Caki2 (cell line): ENCODE measurements at regions not wholly inside any gene's neighbourhood (a gene's known extent, or its start where the extent isn't known, plus 50 kb on each side); places are given as distances from the start of the nearest gene placed in this dataset.
A peak's percentile ranks its signal among the peaks of the same experiment; 100 is the strongest.

Source experiments
- DNase-seq: peaks from one replicate; pipeline ENCODE4 v3.0.0-alpha.2; 2015; ENCODE audit warnings: low read depth
- in situ Hi-C: cut with HindIII; loops from 2 replicates; pipeline ENCODE4 v1.10.0; 2016; ENCODE audit warnings: low sequenced_read_pairs, low pct_unique_long_range_greater_than_20kb, mixed read lengths

DNA sequence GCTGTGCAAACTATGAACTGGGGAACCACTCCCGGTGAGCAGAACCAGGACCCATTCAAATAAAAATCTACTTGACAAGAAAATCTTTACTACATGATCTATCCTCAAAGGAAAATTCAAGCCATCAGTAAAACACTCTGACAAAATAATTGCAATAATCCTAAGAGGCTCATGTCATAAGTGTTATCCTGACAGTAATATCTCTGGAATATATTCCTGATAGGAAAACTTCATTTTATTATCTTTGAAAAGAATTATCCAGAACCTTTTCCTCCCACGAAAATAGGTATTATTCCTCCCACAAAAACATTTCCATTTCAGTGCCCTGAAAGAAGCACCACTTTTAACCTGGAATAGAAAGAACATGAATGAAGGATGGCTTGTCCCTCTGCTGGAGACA, 357.7 kb upstream of the PCDH7 start:
- in situ Hi-C loops = no loop called here

DNA sequence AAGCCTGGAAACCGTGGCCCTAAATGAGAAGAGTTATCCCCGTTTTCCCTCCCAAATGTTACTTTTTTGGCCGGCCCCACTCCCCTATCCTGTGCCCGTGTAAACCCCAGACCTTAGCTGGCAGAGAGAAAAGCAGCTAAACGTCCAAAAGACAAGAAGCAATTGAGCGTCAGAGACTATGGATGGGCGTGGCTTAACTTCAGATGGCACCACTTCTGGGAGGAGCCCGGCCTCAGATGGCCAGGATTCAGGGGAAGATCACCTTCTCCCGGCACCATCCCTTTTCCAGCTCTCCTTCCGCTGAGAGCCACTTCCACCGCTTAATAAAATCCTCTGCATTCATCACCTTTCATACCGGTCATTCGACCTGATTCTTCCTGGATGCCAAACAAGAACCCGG, 350.1 kb upstream of the PCDH7 start:
- no peak for DNase-seq
- in situ Hi-C loops = no loop called here

More for the DNA sequence above, 357.7 kb upstream of the PCDH7 start:
- no peak for DNase-seq

DNA sequence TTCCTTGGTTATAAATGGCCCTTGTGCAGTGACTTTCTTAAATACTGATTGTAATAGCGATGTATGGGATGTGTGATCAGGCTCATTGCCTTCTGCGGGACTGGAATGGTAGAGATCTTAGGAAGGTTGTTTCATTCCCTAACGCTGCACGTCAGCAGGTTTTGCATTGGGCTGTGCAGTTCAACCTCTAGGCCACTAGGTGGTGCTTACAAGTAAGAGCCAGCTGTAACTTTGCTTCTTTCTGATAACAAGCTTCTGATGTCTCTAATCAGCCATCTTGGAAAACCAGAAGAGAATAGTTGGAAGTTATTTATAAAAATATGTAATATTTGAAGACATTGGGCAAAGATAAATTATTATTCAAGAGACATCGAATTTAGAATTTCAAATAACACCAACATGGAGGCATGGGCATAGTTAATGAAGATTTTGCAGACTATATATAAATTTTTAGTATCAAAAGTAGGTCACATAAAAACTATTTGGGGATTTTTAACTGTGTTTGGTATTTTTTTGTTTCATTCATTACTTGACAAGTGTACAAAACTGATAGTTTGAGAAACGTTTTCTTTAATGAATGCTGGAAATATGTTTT, 339.7 kb upstream of the PCDH7 start:
- peak; percentile 47 for DNase-seq
- in situ Hi-C loops = no loop called here

DNA sequence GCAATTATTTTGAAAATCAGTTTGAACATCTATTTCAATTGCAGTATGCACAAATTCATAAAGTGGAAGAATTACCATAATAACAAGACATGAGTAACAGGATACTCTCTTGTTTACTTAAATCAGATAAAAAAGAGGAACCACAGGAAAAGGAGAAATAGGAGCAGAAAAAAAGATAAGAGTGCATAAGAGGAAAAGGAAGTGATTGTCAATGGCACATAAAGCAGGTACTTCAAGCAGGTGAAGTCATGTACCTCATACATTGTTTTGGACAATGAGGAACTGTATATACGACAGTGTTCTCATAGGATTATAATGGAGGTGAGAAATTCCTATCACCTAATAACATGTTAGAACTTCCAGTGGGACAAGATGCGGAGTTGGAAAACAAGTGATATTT, 334.5 kb upstream of the PCDH7 start:
- no peak for DNase-seq

DNA sequence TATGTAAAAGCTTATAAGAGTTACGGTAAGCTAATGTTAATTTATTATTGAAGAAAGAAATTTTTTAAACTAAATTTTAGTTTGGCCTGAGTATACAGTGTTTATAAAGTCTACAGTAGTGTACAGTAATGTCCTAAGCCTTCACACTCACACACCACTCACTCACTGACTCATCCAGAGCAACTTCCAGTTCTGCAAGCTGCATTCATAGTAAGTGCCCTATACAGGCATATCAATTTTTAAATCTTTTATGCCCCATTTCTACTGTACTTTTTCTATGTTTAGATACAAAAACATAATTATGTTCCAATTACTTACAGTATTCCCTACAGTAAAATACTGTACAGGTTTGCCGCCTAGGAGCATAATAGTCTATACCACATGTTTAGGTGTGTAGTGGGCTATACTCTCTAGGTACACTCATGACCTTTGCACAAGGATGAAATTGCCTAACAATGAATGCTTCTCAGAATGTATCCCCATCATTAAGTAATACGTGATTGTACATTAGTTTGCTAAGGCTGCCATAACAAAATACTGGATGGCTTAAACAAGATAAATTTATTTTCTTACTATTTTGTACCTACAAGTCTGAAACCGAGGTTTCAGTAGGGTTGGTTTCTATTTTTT, 333.8 kb upstream of the PCDH7 start:
- no peak for DNase-seq
- in situ Hi-C loops = no loop called here

More for the DNA sequence above, 334.5 kb upstream of the PCDH7 start:
- in situ Hi-C loops = no loop called here

DNA sequence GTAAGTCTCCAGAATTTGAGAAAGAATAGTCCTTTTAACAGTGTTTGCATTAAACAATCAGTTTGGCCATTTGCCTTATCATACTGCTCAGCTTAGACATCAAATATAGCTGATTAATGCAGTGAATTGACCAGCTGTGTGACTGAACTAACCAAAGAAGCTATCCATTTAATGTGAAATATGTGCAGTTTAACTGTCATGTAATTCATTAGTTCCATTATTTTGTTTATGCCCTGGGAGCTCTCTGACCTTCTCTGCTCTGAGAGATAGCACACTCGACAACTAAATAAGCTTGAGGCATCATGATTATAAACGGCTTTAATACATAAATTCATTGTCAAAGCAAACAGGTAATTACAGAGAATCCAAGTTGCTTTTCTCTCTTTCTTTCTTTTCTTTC, 324.3 kb upstream of the PCDH7 start:
- in situ Hi-C loops = no loop called here

DNA sequence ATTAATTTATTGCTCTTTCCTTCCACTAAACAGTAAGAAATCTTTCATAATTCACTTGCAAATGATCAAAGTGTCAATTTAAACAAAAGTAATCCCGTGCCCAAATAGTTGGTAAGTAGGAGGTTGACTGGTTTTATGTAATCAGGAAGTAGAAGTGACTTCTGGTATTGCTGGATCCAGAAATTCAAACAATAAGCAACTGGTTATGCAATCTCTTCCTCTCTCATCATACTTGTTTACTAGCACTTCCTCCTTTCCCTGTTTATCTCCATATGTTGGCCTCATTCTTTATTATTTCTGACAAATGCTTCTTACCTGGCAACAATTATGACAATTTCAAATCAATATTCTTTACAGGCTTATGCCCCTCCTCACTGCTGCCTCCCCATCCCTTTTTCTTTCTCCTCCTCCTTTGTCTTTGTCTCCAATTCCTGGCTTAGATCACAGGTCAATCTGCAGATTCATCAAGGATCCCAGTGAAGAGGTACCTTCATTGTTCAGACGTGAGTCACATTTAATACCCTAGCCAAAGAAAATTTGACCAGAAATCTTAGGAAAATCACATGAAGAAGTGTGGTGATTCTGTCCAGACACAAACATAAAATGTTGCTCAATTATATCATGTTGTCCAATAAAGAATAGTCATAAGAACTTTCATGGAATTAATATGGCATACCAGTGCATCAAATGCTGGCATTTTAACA, 323.2 kb upstream of the PCDH7 start:
- DNase-seq = no peak
- in situ Hi-C loops = no loop called here

More for the DNA sequence above, 324.3 kb upstream of the PCDH7 start:
- no peak for DNase-seq

DNA sequence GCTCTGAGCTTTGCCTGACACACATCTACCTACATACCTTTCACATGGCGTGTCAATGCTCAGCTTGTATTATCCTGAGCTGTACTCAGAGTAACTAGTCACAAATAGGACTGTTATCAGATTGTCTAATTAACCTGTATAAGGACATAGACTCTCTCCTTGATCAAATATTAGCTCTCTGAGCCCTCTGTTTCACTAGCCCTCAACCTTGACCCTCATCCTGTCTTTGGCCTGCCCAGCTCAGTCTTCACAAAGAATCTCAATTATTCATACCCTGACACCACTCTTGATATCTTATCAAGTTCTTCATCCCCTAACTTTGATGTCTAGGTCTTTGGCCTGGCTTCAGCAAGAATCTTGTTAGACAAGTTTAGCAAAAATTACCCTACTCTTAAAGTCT, 320.7 kb upstream of the PCDH7 start:
- in situ Hi-C loops = no loop called here
- DNase-seq = no peak

DNA sequence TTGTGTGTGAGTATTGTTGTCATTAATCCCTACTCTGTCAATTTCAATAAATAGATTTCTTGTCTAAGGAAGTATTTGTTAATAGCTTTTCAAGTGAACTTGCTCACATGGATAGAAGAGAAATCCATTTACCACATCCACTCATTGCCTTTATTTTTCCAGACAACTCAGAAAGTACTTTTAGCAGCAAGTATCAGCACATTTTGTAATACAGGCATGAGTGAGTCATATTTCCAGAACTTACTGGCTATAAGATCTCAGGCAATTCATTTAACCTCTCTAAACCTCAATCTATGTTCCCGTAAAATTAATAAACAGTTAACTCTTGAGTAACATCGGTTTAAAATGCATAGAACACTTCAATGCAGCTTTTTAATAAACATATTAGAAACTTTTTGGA, 317.9 kb upstream of the PCDH7 start:
- in situ Hi-C loops = no loop called here
- no peak for DNase-seq

DNA sequence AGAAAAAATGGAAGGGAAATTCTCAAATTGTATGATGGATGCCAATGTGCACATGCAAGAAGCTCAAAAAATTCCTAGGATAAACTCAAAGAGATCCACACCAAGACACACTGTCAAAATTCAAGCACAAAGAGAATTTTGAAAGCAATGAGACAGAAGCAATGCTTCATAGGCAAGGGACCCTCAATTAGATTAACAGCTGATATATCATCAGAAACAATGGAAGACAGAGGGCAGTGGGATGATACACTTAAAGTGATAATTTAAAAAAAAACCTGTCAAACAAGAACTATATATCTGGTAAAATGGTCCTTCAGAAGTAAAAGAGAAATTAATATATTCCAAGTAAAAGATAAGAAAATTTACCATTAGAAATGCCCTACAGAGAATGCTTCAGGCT, 306.3 kb upstream of the PCDH7 start:
- no peak for DNase-seq
- in situ Hi-C loops = no loop called here

DNA sequence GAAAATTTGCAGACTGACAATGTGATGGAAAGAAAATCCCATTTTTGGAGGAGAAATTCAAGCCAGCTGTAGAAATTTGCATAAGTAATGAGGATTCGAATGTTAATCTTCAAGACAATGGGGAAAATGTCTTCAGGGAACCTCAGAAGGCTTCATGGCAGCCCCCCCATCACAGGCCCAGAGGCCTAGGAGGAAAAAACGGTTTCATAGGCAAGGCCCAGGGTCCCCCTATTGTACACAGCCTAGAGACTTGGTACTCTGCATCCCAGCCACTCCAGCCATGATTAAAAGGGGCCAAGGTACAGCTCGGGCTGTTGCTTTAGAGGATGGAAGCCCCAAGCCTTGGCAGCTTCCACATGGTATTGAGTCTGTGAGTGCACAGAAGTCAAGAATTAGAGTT, 303.6 kb upstream of the PCDH7 start:
- no peak for DNase-seq
- in situ Hi-C loops = no loop called here

DNA sequence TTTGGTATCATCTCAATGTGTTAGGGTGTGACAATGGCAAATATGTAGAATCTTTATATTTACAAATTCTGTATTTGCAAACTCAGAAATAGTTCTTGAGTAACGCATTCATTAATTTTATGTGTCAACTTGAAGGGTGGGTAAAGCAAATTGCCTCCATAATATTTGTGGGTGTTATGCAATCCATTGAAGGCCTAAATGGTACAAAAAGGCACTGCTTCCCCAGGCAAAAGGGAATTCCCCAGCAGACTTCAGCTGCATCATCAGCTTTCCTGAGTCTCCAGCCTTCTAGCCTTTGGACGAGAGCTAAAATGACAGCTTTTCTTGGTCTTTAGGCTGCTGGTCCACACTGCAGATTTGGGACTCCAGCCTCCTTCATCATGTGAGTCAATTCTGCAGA, 292.2 kb upstream of the PCDH7 start:
- DNase-seq = no peak
- in situ Hi-C loops = no loop called here

DNA sequence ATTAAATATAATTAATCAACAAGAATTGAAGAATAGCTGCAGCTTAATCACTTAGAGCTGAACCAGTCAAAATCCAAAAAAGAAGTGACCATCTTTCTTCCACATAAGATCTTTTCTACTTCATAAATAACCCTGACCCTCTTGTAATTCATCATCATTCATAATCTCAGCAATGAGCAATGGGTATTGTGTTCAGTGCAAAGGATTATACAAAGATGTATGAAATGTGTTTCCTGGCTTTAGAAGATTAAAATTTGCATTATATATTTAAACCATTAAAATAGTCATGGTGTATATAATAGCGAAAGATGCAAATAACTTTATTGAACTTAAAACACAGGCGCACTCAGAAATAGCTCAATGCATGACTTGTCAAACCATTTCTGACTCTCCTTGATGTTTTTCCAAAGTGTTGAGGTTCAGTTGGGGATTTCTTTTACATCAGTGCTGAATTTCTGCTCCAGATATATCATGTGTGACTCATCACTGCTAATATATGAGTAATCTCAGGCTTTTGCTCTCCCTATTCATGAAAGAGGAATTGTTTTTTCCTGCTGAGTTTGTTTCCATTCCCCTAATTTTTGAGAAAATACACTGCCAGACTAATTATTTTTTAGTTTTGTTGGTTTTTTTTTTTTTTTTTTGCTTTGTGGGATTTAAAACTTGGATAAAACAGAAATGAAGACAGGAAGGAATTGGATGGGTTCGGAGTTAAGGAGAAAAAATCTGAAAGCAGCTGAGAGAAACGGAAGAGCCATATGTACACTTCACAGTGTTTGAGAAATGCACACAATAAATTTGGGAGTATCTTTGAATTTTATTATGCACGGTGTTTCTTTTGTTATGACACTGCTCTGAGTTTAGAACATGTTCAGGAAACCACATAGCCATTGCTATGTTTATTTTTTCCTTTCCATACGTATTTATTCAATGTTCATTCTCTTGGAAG, 290.1 kb upstream of the PCDH7 start:
- in situ Hi-C loops = no loop called here
- DNase-seq = peak; percentile 25

DNA sequence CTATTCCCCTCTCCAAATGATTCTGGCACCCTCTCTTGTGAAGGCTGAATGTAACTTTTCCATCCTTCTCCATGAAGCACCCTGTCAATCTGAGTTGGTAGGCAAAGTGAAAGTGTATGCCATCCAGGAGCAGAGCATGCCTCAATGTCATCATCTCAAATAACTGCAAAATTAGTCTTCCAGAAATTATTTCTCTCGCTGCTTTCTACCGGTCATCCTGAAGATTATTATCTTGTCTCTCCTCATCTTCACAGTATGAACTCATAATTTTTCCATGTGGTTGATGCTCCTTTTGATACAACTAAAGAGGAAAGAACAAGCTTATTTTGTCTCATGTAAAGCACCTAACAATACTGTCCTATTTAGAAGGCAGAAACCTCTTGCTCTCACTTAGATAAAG, 285.5 kb upstream of the PCDH7 start:
- in situ Hi-C loops = no loop called here
- DNase-seq = no peak

DNA sequence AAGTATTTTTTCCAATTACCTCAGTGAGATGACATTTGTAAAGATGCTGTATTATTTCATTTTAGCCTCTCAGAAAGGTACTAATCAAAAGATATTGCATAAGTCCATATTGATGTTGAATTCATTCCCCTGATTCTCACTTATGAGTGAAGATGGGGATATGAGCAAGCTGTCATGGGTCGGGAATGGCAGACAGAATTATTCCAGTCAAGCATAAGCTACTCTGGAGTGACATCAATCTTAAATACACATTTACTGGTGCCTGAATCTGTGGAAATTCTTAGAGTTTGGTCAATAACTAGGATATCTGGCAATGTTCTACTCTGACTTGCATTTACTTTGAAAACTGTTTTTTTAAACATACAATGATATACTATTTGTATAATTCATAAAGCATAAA, 283.8 kb upstream of the PCDH7 start:
- in situ Hi-C loops = no loop called here
- no peak for DNase-seq

DNA sequence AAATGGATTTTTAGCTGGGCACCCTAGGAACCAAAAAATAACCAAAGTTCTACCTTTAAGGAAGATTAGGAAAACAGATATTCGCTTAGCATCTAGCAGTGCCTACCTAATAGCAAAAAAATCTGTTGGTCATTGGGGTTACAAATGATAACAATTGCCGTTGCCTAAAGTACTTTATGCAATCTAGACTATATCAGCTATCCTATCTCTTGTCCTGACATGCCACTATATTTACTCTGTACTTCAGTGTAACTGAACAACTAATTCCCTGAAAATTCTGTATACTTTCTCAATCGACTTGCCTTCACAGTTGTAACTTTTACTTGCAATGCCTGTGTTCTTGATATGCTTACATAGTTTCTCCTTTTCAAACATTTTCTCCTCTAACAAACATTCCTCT, 282.9 kb upstream of the PCDH7 start:
- in situ Hi-C loops = no loop called here
- no peak for DNase-seq

DNA sequence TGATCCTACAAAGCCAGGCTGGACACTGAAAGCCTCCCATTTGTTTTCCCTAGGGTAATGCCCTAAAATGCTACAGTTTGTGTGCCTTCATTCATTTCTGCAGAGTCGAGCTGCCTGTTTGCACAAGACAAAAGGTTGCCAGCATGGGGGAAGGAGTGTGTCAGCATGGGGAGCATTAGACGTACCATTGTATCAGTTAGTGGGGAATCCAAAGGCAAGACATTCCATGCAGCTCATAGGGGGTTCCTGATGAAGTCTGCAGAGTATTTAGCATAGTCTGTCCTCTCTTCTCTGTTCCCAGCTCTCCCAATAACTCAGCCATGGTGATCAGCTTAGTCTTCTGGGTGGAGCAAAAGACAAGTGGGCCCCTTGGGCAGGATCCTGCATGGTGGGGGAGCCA, 276.9 kb upstream of the PCDH7 start:
- no peak for DNase-seq
- in situ Hi-C loops = no loop called here

DNA sequence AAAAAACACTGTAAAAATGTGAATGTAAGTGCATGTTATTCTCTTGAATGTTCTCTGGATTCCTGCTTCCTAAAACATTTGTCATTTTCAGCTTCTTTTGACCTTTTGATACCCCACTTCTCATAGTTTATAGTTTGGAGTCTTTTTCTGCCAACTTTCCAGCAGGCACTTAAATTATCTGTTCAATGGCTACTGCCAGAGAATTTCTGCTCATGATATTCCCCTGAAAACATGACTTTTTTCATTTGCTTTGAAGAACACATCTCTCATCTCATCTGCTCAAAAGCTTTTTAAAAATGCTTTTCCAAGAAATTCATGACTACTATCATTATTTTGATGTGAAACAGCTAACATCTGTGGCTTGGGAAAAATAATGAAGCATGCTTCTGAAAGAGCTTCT, 269.7 kb upstream of the PCDH7 start:
- DNase-seq = no peak
- in situ Hi-C loops = no loop called here

DNA sequence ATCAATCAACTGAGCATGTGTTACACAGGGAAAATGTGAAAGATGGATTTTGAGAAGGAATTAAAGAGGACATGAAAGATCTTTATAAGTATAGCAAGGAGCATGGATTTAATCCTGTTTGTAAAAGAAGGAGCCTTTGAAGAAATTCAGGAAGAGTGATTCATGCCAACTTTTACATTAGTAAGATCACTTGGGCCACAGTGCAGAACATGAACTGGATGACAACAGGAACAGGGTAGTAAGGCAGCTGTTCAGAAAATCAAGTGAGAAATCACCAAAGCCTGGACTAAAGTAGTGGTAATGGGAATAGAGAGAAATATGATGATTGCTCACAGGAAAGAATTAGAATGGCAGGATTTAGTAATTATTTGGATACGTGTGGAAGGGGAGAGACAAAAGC, 265.7 kb upstream of the PCDH7 start:
- no peak for DNase-seq
- in situ Hi-C loops = no loop called here
